M059J (cell line): ENCODE measurements at regions not wholly inside any gene's neighbourhood (a gene's known extent, or its start where the extent isn't known, plus 50 kb on each side); places are given as distances from the start of the nearest gene placed in this dataset.
A peak's percentile ranks its signal among the peaks of the same experiment; 100 is the strongest.

ENCODE experiments used
- DNase-seq: peaks from one replicate; pipeline ENCODE4 v3.0.0-alpha.2; 2012; ENCODE audit warnings: low read depth

GRCh38 chr21:26784974-26785373 is 60.2 kb downstream of the ADAMTS1 start:
- no peak for DNase-seq

GRCh38 chr21:26783466-26784195 is 61.6 kb downstream of the ADAMTS1 start:
- no peak for DNase-seq

- DNase-seq = no peak
These were observed 62.5 kb downstream of the ADAMTS1 start for GRCh38 chr21:26782747-26783146.

GRCh38 chr21:26782331-26782730 is 62.9 kb downstream of the ADAMTS1 start:
- no peak for DNase-seq

- DNase-seq = no peak
These were observed 63.9 kb downstream of the ADAMTS1 start for GRCh38 chr21:26781331-26781730.

- DNase-seq = no peak
These were observed 68.0 kb downstream of the ADAMTS1 start for GRCh38 chr21:26777166-26777565.

GRCh38 chr21:26776310-26777021 is 68.7 kb downstream of the ADAMTS1 start:
- DNase-seq = peak; percentile 46

GRCh38 chr21:26773058-26773457 is 72.2 kb downstream of the ADAMTS1 start:
- no peak for DNase-seq

- peak; percentile 37 for DNase-seq
These were observed 75.5 kb downstream of the ADAMTS1 start for GRCh38 chr21:26769613-26770188.

- DNase-seq = peak; percentile 21
These were observed 78.3 kb downstream of the ADAMTS1 start for GRCh38 chr21:26766826-26767325.

- peak; percentile 68 for DNase-seq
These were observed 83.9 kb downstream of the ADAMTS1 start for GRCh38 chr21:26761174-26761915.

- DNase-seq = no peak
These were observed 85.5 kb downstream of the ADAMTS1 start for GRCh38 chr21:26759731-26760130.

GRCh38 chr21:26758083-26758880 is 86.9 kb downstream of the ADAMTS1 start:
- no peak for DNase-seq

- DNase-seq = peak; percentile 45
These were observed 88.6 kb downstream of the ADAMTS1 start for GRCh38 chr21:26756491-26757159.

GRCh38 chr21:26754853-26755252 is 90.4 kb downstream of the ADAMTS1 start:
- no peak for DNase-seq

- DNase-seq = no peak
These were observed 91.4 kb downstream of the ADAMTS1 start for GRCh38 chr21:26753822-26754221.

GRCh38 chr21:26752849-26753248 is 92.4 kb downstream of the ADAMTS1 start:
- no peak for DNase-seq

GRCh38 chr21:26751305-26751704 is 93.9 kb downstream of the ADAMTS1 start:
- no peak for DNase-seq

GRCh38 chr21:26748066-26748465 is 97.1 kb downstream of the ADAMTS1 start:
- no peak for DNase-seq

- no peak for DNase-seq
These were observed 98.0 kb downstream of the ADAMTS1 start for GRCh38 chr21:26747216-26747615.

GRCh38 chr21:26743524-26743923 is 101.7 kb downstream of the ADAMTS1 start:
- no peak for DNase-seq
